DMS79 (cell line): ENCODE measurements at regions not wholly inside any gene's neighbourhood (a gene's known extent, or its start where the extent isn't known, plus 50 kb on each side); places are given as distances from the start of the nearest gene placed in this dataset.
"Not testable (repeated sequence)": the region's sequence is repeated elsewhere in the genome, so short reads cannot be mapped to it uniquely, and the experiment has no call there.

Experiments
- DNase-seq: peaks from one replicate; lab custom pipeline; 2025; lab: John Stamatoyannopoulos, UW

DNA sequence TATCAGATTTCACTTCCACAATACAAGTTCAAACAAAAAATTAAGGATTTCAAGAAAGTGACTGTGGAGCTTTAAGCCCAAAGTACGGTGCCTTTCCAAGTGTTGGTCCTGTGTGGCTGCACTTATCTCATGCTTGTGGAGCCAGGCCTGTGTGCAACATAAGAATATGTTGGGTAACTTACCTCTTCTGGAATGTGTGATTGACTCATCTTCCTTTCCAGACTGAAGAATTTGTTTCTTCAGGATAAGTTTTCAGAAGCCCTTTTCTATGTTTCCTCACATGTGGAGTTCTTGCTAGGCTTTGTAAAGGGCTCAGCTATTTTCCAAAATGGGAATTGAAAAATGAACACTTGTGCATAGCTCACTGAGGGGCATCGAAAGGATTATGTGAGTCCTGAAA, 485.1 kb upstream of the PAPPA start:
- DNase-seq: no peak

DNA sequence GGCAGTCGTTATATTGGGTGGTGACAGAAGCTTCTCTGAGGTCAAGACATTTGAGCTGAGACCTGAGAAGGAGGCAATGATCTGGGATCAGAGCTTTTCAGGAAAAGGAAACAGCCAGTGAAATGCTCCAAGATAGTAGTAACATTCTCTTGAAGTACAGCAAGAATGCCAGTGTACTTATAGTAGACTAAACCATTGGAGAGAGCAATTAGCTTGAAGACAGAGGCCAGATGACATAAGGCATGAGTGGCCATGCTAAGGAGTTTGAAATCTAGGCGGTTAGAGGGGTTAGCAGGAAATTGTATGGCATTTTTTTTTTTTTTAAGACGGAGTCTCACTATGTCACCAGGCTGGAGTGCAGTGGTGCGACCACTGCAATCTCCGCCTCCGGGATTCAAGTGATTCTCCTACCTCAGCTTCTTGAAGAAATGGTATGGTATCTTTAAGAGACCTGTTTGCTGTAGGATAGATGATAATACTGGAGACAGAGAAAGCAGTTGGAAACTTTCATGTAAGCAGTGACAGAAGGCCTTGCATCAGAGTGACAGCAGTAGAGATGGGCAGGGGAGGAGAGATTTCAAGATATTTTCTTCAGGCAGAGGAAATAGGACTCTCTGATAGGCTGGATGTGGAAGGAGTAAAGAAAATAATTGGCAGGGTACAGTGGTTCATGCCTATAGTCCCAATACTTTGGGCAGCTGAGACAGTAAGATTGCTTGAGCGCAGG, 482.2 kb upstream of the PAPPA start:
- no peak for DNase-seq

DNA sequence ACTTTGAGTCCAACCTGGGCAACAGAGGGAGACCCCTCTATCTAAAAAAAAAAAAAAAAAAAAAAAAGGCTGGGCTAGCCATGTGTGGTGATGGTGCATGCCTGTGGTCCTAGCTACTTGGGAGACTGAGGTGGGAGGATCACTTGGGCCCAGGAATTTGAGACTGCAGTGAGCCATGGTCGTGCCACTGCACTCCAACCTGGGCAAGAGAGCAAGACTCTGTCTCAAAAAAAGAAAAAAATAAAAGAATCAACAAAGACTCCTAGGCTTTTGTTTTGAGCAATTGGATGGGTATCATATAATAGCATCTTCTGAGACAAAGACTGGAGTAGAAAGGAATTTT, 481.7 kb upstream of the PAPPA start:
- DNase-seq: no peak

DNA sequence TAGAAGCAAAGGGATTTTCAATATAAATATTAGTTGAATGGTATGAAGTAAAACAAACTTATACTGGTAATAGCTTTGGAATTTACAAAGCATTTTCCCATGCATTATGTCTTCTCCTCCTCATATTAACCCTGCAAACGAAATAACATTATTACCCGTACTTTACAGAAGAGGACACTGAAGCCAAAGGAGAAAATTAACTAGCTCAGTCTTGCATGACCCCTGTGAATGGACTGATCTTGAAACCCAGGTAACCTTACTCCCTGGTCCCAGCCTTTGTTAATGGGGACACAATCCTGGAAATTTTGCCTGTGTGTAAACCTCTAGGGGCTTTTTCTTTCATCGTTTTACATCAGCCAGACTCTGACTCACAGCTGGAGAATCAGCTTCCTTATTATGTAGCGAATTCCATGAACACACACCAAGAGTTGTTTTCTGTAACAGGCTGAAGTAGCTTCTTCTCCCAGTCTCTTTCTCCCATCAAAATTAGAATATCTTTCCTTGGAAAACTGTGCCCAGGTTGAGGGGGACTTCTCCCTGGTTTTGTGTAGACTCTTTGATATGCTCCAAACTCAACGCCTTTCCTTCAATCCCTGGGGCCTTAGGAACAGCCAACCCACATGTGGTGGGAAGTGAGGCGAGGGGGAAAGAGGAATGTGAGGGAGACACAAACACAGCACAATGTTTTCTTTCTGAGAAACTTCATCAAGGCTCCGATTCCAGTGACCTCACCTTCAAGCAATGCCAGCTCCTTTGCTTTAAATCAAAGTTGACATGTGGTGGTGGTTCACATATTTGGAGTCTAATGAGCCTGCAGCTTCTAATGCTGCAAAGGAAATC, 480.9 kb upstream of the PAPPA start:
- no peak for DNase-seq

- no peak for DNase-seq
Measured at GRCh38 chr9:115673599-115673998, 480.0 kb upstream of the PAPPA start.

GRCh38 chr9:115674091-115674490, 479.5 kb upstream of the PAPPA start:
- DNase-seq: no peak

- no peak for DNase-seq
Measured at GRCh38 chr9:115675834-115676233, 477.8 kb upstream of the PAPPA start.

DNA sequence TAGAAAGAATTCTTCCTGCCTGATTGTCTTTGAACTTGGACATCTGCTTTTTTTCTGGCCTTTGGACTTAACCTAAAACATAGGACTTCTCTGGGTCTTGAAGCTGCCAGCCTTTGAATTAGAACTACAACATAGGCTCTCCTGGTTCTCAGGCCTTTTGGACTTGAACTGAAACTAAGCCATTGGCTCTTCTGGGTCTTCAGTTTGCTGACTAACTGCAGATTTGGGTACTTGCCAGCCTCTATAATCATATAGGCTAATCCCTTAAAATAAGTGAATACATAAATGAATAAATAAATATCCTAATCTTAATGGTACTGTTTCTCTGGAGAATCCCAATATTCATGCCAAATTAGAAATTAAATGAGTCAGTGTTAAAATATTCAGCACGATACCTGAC, 473.4 kb upstream of the PAPPA start:
- no peak for DNase-seq

- DNase-seq: no peak
Measured at GRCh38 chr9:115681585-115681984, 472.0 kb upstream of the PAPPA start.

GRCh38 chr9:115686069-115686468, 467.5 kb upstream of the PAPPA start:
- no peak for DNase-seq

GRCh38 chr9:115687356-115687755, 466.2 kb upstream of the PAPPA start:
- DNase-seq: no peak

DNA sequence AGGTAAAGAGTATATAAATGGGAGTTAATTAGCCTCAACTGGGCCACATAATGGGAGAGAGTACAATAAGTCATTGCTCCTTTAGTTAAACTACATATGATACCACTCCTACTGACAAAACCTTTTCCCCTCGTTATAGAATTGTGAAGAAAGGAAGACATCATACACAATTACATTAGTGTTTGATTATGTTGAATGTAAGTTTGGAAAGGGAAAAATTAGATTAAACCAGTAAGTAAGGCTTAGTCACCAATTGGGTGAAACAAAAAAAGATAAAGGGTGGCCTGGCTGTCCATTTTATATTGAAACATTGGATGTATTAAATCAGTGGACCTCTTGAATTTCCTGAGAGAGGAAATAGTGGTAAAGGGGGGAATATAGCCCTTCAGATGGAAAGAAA, 464.3 kb upstream of the PAPPA start:
- DNase-seq: no peak

DNA sequence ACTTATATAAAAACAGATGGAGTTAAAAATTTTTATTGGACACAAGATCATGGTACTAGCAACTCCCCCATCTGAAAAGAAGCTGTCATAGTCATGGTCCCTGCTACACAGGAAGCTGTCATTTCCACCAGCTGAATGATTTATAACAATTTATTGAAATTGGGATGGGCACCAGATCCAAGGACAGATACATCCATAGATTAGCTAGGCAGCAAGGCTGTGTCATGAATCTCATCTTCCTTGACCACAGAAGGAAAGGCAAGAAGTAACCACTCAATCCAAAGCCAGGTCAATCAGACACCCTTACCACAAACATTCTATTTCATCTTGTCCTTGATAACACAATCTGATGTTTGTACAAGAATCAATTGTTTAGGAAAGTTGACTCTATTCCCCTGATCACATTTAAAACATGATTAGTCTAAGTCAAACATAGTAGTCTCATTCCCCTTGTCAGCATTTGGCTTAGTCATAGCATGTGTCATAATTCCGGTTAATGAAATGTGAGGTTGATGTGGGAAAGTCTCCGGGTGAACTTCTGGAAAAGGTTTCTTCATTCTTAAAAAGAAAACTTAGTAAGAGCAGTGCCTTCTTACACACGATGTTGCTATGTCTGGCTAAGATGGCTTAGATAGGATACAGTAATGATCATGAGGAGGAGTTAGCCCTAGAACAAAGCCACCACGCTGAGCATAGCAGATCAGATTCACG, 462.6 kb upstream of the PAPPA start:
- no peak for DNase-seq

GRCh38 chr9:115691693-115692092, 461.9 kb upstream of the PAPPA start:
- no peak for DNase-seq

DNA sequence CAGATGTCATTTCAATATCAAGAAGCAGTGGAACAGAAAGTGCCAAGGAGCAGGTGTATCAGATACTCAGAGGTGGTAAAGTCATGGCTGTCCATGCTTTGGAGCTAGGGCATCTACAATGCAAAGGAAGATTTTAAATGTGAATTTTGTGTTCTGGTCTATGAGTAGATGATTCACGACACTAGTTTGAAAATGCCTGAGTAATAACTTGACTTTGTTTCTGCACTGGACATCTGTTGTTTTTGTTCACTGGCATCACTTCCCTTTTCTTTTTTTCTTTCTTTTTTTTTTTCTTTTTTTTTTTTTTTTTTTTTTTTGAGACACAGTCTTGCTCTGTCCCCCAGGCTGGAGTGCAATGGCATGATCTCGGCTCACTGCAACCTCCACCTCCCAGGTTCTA, 460.7 kb upstream of the PAPPA start:
- not testable (repeated sequence) for DNase-seq

DNA sequence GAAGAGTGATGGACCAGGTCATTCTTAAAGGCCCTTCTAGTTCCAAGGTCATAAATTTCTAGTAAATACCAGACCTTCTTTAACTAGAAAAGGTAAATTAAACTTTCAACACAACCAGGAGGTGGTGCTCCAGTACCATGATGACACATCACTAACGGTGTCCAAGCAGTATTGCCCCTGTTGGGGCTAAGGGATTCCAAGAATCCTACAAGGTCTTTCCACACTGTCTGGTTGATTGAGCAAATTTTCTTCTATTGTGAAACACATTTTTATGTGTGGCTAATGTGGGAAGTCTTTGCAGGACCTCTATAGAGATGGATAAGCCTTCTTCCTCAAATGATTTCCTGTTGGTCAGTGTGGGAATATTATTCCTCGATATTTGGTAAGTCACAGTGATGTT, 459.6 kb upstream of the PAPPA start:
- DNase-seq: no peak

DNA sequence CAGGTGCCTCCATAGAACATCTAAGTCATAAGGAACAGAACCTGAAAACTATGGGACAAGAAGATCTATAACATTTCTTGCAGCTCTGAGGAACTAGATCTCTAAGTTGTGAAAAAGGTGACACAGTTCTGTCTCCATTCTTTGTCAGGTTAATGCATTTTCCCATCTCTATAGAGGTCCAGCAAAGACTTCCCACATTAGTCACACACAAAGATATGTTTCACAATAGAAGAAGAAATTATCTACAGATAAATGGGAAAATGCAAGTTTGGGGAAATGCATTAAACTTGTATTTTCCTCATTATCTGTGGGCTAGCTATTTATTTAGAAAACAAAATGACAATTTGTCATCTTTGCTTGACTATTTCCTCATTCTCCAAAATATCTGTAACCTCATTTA, 458.6 kb upstream of the PAPPA start:
- no peak for DNase-seq

DNA sequence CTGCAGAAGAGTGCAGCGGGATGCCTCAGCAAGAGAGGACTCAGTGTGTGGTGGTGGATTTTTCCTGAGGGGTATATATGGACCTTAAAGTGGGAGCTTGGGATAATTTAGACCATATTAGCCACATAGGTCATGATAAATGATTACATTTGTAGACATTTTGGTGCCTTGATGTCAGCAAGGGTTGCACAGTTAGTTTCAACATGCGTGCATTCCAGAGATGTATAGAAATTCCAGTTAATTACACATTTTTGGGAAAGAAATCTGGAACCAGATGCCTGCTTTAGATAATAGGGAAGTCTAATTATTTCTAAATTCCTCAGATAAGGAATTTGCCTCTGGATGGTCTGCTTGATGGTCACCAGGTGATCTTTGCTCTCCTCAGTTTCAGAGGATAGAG, 440.6 kb upstream of the PAPPA start:
- DNase-seq: no peak

DNA sequence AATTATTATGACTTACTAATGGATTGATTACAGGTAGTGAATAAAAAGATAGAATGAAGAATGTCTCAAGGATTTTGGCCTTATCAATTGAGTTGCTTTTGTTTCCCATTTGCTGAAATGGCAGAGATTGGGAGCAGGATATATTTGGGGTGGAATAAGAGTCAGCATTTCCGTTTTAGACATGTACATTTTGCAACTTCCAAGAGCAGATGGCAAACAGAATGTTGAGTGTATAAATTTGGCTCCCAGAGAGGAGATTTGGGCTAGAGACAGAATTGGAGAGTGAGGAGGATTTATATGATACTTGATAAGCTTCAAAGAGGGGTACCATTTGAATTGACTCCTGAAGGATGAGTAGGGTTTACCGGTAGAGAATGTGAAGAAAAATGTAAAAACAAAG, 437.9 kb upstream of the PAPPA start:
- DNase-seq: no peak

DNA sequence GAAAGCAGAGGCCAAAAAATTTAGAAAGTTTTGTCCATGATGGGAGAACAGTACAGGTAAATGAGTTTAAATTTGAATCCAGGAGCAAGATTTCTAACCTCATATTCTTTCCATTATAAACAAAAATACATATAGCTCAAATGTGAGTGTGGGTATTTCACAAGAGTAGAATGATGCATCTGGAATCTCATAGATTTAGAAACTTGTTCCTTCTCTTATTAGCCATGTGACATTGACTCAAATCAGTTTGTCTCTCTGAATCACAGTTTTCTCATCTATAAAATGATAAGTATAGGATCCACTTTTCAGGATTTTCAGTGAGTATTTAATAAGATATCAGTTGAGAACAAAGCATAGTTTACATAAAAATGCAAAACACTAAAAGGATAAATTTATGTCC, 436.3 kb upstream of the PAPPA start:
- DNase-seq: no peak

DNA sequence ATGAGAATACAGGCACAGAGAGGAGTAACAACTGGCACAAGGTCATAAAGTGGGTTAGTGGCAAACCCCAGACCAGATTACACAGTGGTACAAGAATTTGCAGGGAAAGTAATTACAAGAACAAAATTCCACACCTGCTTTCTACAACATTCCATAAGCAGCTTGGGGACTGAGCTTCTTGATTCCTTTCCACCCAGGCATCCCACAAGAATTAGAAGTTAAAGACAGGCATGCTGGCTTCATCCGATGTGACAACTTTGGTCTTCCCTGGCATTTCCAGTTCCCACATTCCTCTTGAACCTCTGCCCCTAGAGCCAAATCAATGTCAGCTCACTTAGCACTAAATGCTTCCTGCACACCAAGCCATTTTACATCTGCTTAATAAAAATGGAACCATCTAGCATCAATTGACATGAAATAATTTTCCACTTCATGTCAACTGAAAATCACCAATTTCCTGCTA, 435.8 kb upstream of the PAPPA start:
- DNase-seq: no peak

- DNase-seq: no peak
Measured at GRCh38 chr9:115730396-115730795, 423.2 kb upstream of the PAPPA start.

DNA sequence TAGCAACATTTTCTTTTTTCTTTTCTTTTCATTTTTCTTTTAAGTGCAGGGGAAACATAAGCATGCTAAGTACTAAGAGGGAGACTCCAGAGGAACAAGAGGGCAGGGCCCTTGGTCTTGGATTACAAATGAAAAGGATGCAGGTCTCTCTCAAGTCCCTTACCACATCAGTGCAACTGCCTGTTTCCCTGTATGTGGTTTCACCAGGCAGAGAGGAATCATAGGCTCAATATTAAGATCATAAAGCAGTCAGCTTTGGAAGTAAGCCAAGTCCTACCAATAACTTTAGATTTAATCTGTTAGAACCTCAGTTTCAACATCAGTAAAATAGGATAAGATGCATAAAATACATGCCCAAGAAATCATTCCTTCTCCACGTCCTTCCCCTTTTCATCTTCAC, 422.7 kb upstream of the PAPPA start:
- DNase-seq: no peak
